Esophagus squamous epithelium (tissue), 4 donors: ENCODE measurements at regions not wholly inside any gene's neighbourhood (a gene's known extent, or its start where the extent isn't known, plus 50 kb on each side); places are given as distances from the start of the nearest gene placed in this dataset.

Experiments
- POLR2A ChIP-seq, 4 donors: fragments of 450-650 bp; IDR thresholded peaks; one replicate each; pipeline ENCODE4 v1.6.1; 2017; ENCODE audit warnings: antibody characterized with exemption in 4 of 4, mild to moderate bottlenecking in 4 of 4, moderate library complexity in 3 of 4
- TF ChIP-seq, protein P1 (sequence below), 6 experiments: fragments of 450-650 bp in 4 of 6; fragments of 200-600 bp in 2 of 6; sonication (generic) in 2 of 6; IDR thresholded peaks; one replicate each; pipeline ENCODE4 v1.5.1; 2016 to 2019; ENCODE audit warnings: antibody characterized with exemption in 6 of 6, mild to moderate bottlenecking in 4 of 6, moderate library complexity in 4 of 6

DNA sequence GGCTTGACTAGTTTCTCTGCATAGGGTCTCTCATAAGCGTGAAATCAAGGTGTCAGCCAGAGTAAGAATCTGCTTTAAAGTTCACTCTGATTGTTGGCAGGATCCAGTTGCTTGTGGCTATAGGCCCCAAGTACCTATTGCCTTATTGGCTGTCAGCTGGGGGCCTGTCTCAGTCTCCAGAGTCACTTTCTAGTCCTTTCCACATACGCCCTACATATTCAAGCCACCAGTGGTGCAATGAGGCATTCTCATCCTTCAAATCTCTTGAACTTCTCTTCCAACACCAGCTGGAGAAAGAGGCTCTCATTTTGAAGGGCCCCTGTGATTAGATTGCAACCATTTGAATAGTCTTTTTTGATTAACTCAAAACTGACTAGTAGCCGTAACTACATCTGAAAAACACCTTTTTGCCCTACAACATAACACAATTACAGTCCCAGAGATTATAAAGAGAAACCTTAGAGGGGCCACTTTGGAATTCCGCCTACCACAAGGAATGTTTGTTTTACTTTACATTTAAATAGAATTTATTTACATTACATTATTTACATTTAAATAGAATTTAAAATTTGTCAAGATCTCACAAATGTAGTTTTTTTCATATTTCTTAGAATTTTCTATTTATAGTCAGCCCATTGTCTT is 520.1 kb downstream of the DSC3 start:
- TF ChIP-seq, protein P1, sequence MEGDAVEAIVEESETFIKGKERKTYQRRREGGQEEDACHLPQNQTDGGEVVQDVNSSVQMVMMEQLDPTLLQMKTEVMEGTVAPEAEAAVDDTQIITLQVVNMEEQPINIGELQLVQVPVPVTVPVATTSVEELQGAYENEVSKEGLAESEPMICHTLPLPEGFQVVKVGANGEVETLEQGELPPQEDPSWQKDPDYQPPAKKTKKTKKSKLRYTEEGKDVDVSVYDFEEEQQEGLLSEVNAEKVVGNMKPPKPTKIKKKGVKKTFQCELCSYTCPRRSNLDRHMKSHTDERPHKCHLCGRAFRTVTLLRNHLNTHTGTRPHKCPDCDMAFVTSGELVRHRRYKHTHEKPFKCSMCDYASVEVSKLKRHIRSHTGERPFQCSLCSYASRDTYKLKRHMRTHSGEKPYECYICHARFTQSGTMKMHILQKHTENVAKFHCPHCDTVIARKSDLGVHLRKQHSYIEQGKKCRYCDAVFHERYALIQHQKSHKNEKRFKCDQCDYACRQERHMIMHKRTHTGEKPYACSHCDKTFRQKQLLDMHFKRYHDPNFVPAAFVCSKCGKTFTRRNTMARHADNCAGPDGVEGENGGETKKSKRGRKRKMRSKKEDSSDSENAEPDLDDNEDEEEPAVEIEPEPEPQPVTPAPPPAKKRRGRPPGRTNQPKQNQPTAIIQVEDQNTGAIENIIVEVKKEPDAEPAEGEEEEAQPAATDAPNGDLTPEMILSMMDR (IDR thresholded peaks at IDR 0.05), result no peak
- no peak for TF ChIP-seq POLR2A (IDR thresholded peaks at IDR 0.05)
